ENCODE measurements at regions not wholly inside any gene's neighbourhood (a gene's known extent, or its start where the extent isn't known, plus 50 kb on each side); places are given as distances from the start of the nearest gene placed in this dataset.

DNA sequence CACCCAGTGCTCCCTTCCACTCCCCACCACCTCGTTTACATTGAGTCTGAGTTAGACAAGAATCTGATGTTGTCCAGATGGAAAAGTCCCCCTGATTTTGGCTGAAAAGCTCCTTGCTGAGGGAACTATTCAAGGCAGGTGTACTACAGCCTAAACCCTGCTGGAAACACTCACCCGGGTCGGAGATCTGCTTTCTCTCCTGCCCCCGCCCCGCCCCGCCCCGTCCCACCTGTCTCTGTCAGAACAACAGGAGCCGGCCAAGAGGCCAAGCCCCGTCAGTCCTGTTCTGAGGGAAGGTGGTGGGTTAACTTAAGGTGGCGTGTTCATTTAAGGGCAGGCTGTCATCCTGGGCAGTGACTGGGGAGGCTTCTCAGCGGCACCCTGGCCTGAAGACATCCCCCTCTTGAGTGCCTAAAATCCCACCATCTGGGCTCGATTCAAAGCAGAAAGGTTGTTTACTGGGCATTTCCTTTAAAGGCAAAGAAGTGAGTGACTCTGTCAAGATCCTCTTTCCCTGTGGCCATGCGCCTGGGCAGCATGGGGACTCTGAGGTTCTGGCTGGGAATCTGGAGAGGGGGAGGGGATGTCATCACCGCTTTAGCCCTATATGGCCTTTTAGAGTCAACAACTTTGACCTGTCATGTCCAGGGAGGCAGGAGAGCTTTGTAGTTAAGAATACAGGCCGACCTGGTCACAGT, 71.1 kb upstream of the NEURL1B start:
- DNase-seq (ENCODE audit: low read depth), result no peak

DNA sequence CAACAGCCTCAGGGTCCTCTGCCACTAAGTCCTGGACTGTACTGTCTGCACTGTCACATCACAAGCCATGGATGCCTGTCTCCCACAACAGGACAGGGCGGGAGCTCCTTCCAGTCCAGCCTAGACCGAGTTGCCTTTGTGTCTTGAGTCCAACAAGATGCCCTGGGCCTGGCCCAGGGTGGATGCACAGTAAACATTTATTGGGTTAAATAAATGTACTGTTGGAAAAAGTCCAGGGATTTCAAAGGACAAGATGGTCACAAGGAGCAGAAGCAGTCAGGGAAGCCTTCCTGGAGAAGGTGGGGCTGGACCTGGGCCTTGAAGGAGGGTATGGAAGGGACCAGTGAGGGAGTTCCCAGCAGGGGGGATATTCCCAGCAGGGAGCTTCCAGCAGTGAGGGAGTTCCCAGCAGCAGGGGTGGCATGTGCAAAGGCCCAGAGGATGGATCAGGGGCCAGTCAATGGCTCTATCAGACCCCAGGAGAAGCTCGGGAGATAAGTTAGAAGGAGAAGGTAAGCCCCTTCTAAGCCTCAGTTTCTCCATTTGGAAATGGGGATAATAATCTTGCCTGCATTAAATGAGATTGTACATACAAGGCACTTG, 72.7 kb upstream of the NEURL1B start:
- DNase-seq (ENCODE audit: low read depth), result no peak

DNA sequence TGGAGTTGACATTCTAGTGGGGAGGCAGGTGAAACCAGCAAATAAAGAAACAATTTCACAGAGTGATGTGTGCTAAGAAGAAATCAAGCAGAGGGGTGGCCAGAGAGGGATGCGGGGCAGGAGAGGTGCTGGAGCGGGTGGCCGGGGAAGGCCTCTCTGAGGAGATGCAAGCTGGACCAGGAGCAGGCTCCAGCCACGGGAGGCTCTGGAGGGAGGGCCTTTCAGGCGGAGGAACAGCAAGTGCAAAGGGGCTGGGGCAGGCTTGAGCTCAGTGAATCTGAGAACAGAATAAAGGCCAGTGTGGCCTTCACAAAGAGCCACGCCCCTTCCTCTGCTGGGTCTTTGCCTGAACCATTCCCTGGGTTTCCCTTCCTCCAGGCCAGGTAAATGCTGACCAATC, 73.2 kb upstream of the NEURL1B start:
- no peak for DNase-seq (ENCODE audit: low read depth)

DNA sequence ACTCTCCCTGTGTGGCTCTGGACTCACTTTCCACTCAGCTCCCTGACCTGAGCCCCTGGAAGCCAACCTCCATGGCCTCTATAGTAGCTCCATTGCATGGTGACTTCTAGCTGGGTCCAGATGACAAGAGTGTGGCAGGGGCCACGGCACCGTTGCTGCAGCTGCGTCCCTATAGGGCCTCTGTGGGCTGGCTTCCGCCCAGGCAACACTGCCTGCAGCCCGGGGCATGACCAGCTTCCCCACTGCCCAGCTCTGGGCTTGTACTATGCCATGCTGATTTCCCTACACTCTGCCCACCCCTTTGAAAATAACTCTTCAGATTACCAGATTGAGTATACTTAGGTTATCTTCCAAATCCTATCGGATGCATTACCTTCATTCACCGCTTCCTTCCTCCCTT, 73.8 kb upstream of the NEURL1B start:
- DNase-seq (ENCODE audit: low read depth), result no peak

DNA sequence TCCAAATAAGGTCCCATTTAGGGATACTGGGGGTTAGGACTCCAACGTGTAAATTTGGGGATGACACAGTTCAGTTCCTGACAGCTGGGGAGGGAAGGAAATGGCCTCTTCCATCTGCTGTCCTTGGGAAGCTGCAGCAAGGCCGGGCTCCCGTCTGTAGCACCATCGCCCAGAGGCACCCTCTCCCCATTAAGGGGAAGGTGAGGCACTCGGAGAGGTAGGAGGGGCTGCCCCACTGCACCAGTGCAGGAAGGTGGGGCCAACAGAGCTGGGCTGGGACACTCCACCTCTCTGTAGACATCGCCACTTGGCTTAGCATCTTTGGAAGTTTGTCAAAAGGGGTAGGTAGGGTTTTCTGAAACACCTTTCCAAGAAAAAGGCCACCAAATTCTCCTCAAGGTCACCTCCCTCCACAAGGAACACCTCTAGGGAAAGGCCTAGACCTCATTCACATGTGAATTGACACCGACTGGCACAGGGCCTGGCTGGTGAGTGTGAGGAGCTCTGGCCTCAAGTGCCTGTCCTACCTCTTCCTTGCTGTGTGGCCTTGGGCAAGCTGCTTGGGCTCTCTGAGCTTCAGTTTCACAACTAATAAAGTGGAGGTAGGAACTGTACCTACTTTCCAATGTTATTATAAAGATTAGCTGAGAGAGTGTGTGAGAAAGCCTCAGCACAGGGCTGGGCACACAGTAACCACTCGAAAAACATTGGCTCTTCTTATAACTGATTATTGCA, 75.0 kb upstream of the NEURL1B start:
- DNase-seq (ENCODE audit: low read depth), result no peak

DNA sequence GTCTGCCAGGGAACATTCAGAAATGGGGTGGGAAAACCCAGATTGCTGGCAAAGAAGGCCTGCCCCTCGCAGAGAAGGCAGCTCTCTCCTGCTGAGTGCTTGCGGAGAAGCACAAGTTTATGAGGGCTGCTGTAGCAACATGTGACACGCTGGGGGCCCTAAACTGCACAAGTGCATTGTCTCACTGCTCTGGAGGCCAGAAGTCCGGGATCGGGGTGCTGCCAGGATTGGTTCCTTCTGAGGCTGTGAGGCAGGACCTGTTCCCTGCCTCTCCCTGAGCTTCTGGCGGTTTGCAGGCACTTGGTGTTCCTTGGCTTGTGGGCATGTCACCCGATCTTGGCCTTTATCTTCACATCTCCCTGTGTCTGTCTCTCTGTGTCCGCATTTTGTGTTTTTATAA, 75.6 kb upstream of the NEURL1B start:
- DNase-seq (ENCODE audit: low read depth), result no peak

DNA sequence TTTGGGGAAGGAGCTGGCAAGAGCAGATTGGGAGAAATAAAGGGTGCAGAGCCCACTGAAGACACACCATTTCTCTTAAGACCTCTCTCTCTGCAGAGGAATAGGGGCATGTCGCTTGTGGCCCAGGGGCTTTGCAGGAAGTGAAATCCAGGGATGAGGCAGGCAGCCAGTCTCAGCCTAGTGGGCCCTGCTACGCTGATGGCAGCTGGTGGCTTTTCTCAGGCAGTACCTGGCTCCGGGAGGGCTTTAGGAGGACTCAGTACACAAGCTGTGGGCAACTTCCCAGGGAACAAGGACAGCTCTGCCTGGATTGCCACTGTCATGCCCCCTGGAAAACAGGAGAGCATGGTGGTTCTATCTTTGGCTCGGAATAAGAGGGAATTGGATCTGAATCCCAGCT, 76.2 kb upstream of the NEURL1B start:
- DNase-seq (ENCODE audit: low read depth), result no peak

DNA sequence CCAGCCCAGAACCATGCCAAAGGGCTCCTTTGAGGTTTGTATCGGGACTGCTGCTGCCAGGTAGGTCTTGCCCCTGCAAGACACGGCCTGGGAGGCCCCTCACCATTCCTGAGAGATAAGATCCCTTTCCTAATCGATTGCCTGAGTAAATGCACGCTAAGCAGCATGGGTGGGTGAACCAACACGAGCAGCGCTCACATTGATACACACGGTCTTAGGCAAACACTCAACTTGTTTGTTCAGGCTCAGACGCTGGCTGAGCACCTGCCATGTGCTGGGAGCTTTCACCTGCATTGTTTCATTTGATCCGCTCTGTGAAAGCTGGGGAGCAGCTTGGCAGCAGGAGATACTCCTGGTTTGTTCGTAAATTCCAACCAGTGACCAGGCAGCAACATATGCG, 76.9 kb upstream of the NEURL1B start:
- no peak for DNase-seq (ENCODE audit: low read depth)

DNA sequence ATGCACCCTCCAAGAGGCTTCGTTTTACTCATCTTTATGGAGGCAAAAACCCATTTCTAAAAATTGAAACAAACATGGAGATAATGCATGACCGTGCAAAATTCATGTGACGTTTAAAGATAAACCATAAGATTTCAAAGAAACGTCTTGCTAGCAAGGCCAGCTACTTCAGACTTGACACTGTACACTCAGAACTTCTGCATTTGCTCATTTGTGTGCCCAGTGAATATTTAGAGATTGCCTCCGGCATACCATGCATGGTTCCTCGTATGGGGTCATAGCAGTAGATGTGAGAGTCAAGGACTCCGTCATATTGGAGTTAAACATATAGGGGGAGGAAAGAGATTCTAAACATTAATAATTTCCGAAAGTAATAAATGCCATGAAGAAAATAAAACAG, 78.6 kb upstream of the NEURL1B start:
- DNase-seq (ENCODE audit: low read depth), result no peak

DNA sequence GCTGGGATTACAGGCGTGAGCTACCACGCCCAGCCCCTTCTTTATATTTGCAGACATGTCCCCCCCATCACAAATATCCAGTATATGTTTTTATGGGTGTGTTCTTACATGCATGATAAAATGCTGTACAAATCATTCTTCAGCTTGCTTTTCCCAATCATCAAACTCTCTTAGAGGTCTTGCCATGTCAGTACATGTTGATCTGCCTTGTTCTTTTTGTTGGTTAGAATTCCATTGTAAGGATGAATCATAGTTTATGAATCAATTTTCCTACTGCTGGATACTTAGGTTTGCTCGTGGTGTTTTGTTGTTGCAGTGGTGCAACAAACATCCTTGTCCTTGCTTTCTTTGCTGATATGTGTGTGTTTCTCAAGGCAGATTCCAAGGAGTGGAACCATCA, 79.9 kb upstream of the NEURL1B start:
- DNase-seq (ENCODE audit: low read depth), result no peak

DNA sequence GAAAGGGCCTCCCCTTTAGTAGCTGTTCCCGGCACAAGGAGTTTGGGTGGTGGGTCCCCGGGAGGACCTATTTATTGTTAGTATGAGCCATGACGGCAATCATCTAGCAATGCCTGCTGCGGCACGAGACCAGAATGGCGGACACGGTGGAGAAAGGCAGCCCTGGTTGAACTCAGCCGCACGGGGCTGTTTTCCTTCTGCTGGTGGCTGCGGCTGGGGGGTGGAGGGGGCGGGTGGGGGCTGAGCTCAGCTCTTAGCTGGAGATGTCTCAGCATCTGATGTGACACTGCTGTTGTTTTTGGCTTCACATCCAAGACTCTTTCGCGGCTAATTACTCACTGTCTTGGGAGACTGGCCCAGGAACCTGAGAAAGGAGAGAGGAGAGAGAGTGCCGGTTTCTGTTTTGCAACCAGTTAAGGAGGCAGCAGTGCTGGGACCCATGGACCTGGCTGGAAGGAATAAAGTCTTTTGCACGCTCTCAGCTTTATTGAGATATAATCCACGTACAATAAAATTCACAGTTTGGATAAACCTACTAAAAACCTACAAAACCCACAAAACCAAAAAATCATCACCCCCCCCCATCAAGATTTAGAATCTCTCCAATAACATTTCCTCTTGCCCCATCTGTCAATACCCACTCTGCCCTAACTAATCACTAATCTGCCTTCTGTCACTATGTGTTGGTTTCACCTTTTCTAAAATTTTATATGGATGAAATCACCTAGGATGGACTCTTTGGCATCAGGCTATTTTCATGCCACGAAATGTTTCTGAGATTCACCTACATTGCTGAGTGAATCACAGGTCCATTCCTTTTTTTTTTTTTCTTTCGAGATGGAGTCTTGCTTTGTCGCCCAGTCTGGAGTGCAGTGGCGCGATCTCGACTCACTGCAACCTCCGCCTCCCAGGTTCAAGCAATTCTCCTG, 81.8 kb upstream of the NEURL1B start:
- DNase-seq (ENCODE audit: low read depth), result peak; percentile 40

DNA sequence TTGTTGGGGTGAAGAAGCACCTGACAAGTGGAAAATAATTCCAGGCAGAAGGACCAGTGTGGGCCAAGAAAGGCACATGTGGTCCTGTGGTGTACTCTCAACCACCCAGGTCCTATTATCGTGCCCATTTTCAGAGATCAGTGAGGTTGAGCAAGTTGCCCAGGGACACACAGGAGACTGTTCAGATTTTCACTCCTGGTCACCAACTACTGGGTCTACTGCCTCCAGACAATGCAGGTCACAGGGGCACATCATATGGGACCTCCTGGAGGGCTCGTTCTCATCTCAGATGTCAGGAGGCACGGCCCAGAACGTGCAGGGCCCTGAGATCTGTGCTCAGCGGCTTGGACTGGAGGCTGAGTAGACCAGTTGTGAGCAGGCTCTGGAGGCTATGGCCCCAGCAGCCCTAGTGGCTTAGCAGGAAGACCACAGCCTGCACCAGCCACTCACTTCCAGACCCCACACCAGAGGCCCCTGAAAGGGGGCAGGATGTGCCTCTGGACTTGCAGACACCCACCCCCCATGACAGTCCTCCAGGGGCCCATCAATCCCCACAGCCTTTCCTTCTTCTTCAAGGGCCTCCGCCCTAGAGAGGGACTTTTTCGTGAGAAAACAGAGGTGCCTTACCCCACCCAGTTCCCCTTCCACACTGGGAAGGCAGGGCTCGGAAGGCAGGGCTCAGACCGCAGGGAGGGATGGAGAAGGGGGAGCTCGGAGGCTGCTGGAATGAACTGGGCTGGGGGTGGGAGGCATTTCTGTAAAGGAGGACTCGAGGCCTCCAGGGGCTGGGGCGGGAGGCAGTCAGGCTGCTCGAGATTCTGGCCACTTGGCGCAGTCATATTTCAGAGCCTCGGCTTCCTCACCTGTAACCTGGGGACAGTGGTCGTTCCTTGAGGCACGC, 82.7 kb upstream of the NEURL1B start:
- DNase-seq (ENCODE audit: low read depth), result no peak

DNA sequence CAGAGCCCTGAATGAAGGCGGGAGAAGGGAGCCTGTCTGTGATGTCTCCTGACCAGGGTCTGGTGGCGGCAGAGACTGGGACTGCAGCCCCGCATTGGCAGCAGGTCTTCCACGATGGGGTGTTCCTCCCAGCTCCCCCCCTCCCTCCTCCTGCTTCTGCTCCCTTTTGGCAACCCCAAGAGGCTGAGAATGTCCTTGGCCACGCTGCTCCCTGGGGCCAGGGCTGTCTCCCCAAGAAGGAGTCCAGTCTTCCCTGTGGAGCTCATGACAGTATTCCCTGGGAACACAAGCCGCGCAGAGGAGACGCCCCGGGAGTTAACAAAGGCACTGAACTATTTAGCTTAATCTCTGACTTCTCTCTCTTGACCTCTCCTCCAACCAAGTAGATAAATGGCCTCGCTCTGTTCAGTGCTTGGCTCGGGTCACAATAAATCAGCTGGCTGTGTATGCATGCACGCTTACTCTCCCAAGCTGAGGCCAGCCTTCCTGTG, 84.0 kb upstream of the NEURL1B start:
- DNase-seq (ENCODE audit: low read depth), result no peak

DNA sequence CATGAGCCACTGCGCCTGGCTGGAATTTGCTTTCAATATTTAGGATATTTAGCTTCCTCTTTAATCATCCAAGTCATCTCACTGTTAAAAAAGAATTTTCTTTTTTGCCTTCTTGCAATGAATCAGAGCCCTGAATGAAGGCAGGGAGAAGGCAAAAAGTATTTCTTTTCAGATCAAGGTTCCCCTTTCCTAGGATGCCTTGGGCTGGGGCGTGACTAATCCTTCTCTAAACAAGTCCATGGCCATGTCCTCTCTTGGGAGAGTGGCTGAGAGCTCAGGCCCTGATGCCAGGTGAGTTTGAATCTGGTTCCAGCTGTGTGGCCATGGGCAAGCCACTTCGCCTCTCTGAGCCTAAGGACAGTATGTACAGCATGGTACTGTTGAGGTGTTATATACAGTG, 84.8 kb upstream of the NEURL1B start:
- DNase-seq (ENCODE audit: low read depth), result no peak

DNA sequence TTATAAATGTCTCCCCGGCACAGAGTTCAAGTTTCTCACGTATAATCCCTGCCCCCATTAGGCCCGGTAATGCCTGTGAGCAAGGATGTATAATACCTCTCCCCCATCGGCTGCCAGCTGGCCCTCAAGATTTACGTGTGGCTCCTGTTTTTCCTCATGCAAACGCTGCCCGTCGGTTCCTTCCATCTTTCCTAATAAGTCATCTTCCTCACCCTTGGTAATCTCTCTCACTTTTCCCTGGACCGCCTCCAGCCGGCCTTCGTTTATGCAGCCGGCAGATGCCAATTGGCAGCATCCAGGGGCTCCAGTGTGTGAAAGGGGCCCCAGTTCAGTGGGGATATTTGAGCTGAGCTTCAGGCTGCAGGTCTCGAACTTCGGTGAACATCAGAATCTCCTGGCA, 86.5 kb upstream of the NEURL1B start:
- no peak for DNase-seq (ENCODE audit: low read depth)

DNA sequence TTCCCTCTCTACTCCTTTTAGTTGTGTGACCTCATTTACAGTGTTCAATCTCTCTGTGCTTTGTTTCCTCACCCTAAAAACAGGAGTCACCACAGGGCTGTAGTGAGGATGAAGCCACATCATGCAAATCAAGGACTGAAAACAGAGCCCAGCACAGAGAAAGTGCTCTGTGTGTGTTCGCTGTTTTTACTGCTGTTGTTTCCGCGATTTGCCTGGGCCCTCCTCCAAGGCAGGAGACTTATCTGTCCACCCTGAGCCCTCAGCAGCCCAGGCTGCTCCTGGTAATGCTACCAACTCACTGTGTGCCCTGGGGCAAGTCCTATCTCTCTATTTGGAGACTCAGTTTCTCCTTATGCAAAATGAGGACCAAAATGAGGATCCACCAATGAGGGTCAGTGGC, 87.2 kb upstream of the NEURL1B start:
- no peak for DNase-seq (ENCODE audit: low read depth)

DNA sequence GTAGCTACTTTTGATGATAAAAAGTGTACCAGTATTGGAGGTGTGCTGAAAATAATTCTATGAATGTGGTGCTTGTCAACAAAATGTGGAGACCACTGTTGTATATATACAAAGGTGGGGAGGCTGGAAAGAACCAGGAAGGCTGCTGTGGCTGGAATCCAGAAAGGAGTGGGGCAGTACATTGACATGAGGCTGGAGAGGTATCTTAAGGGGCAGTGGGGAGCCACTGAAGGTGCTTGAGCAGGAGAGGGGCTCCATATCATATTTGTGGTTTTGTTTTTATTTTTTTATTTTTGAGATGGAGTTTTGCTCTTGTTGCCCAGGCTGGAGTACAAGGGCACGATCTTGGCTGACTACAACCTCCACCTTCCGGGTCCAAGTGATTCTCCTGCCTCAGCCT, 87.9 kb upstream of the NEURL1B start:
- DNase-seq (ENCODE audit: low read depth), result no peak

DNA sequence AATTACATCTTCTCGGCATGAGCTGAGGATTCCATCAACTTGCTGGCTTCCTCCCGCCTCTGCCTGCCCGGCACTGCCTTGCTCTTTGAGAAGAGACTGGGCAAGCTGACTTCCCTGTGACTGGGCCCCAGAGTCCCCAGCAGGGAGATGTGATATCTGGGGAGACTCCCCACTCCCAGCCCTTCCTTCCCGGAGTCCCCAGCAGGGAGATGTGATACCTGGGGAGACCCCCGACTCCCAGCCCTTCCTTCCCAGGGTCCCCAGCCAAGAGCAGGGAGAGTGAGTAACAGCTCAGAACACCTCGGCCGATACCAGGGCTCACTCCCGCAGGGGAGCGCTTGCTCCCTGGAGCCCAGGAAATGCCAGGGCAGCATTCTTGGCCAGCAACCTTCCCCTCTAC, 90.1 kb upstream of the NEURL1B start:
- no peak for DNase-seq (ENCODE audit: low read depth)

DNA sequence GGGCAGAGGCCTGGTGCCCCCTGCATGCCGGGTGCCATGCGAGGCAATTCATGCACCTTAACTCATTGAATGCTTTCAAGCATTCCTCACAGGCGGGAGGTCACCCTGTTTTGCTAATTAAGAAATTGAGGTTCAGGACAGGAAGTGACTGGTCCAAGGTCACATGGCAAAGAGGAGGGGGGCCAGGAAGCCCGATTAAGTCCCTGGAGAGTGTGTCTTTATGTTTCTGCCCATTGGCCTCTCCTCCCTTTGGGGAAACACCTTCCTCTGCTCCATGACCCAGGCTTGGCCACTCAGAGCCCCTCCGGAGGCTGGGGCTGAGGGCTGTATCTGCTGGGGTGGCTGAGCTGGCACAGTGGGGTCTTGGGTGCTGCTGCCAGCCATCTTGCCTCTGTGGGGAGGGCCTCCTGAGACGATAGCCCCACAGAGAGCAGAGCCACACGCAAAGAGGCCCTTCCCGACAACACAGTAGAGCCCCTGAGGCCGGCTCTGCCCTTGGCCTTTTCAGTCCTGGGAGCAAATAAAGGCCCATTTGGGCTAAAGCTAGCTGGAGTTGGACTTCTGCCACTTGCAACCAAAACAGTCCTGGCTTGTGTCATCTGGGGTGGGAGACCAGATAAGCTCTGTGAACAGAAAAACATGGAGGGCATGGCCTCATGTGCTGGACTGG, 90.8 kb upstream of the NEURL1B start:
- no peak for DNase-seq (ENCODE audit: low read depth)

DNA sequence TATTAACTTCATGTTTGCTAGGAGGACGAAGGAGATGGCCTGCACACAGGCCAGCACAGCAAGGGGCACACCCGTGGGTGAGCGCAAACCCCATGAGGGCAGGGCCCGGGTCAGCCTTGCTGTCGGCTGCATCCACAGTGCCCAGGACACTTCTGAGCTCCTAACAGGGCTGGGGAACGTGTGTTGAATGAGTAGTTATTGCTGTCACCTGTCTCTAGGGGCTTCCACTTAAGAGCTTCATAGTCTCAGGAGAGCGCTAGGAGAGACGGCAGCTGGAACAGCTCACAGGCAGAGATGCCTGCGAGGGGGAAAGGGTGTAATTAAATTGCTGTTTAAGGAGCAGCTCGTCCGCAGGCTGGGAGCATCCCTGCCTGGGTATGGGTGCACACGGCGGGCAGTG, 91.4 kb upstream of the NEURL1B start:
- DNase-seq (ENCODE audit: low read depth), result no peak

All from GM04504 (cell line).